Right hindlimb (tissue), 1 donor: ENCODE measurements at regions not wholly inside any gene's neighbourhood (a gene's known extent, or its start where the extent isn't known, plus 50 kb on each side); places are given as distances from the start of the nearest gene placed in this dataset.

Experiments used
- DNase-seq: peaks from one replicate; pipeline ENCODE4 v3.0.0-alpha.2; 2018

DNA sequence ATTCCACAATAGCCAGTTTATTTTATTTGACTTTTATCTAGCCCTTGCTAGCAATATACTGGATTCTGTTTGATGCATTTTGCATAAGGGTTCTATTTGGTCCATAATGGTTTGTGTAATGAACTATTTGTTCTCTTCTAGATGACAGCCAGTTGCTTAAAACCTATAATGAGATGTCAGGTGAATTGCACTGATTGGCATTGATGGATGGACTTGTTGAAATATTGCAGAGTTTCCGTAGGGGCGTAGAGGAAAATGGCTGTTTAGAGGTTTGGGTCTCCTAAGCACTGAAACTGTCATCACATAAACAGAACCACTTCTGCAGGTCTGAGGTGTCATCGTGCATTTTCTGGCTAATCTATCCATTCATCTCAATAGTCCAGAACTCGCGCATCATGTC is 124.9 kb upstream of the HDAC9 start:
- DNase-seq = no peak

DNA sequence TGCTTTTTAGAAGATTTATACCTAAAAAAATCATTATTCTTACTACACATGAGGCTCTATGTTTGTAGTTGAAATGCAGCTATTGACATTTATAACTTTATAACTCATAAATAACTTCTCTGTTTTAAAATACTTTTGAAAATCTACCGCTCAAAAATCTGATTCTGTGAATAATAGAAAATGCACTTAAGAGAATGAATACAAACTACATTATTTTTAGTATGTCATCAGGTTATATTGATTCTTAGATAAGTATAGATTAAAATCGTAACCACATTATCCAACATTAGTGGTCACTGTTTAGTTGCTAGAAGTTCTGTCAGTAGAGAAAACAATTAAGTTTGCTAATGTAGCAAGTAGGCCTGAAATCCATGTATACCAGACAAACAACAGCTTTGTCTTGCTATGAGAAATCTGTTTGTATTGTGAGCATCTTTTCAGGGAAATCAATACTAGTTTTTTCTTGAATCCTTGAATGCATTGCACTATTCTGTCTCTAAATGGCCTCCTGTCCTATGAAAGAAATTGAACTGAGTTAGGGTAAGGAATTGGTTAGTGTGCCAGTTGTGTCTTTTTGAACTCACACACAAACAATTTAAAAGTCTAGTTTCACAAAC is 116.5 kb upstream of the HDAC9 start:
- DNase-seq = no peak

GRCh38 chr7:18384491-18385143 is 110.9 kb upstream of the HDAC9 start:
- no peak for DNase-seq

GRCh38 chr7:18386607-18387006 is 108.9 kb upstream of the HDAC9 start:
- DNase-seq = no peak

GRCh38 chr7:18387191-18387735 is 108.3 kb upstream of the HDAC9 start:
- DNase-seq = no peak

GRCh38 chr7:18390535-18390907 is 105.0 kb upstream of the HDAC9 start:
- DNase-seq = no peak

- DNase-seq = no peak
Measured at GRCh38 chr7:18393465-18394118, 102.0 kb upstream of the HDAC9 start.

GRCh38 chr7:18395868-18396267 is 99.7 kb upstream of the HDAC9 start:
- no peak for DNase-seq

DNA sequence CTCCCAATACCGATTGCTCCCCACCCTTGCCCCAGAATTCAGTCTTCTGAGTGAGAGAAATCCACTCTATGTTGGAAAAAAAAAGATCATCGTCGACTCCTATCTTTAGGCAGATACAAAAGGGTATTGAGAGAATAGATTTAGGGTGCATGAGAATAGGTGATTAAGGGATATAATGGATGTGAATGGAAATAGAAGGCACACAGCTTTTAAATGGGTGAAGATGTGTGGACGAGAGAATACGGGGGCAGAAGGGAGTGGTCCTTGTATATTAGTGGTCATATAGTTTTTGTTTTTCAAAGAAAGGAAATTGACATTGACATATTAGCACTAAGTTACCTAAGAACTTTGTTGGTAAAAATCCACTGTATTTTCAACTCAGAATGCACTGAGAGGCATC is 98.6 kb upstream of the HDAC9 start:
- DNase-seq = no peak

GRCh38 chr7:18399436-18400235 is 95.9 kb upstream of the HDAC9 start:
- no peak for DNase-seq

- DNase-seq = no peak
Measured at GRCh38 chr7:18400275-18400674, 95.3 kb upstream of the HDAC9 start.

- DNase-seq = no peak
Measured at GRCh38 chr7:18400726-18401125, 94.8 kb upstream of the HDAC9 start.

DNA sequence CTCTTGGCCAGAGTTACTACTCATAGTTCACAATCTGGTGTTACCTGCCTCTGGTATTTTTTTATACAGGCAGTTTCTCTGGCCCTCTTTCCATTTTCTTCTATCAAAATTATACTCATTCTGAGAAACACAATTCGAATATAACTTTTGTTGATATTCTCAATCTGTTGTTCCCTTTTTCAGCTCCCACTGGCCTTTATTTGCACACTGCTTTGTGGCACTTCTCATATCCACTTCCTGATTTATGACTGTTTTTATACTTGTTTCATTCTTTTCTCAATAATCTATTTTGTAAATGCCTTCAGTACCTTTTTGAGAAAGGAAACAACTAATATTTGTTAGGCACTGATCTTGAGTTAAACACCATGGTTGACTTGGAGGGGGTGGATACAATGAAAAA is 93.8 kb upstream of the HDAC9 start:
- DNase-seq = no peak

GRCh38 chr7:18402488-18403183 is 92.9 kb upstream of the HDAC9 start:
- no peak for DNase-seq

- DNase-seq = no peak
Measured at GRCh38 chr7:18405726-18406125, 89.8 kb upstream of the HDAC9 start.

DNA sequence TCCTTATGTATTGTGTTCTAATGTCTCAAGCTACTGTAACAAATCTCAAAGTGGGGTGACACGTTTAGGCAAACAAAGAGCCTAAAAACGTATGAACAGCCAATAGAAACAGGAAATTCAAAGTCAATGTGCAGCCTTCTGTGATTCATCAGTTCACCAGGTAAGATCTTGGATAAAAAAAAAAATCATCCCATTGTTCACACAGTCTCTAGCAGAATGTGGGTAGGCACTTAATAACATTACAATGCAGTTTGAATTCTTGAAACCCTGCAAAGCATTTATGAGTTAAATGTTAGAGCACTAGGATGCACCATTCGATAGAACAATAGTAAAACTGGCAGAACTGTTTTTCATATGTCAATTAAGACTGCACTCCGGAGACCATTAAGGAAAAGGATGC is 88.2 kb upstream of the HDAC9 start:
- DNase-seq = no peak

- DNase-seq = no peak
Measured at GRCh38 chr7:18408461-18408860, 87.1 kb upstream of the HDAC9 start.

- no peak for DNase-seq
Measured at GRCh38 chr7:18408868-18409267, 86.7 kb upstream of the HDAC9 start.

- DNase-seq = no peak
Measured at GRCh38 chr7:18413447-18413846, 82.1 kb upstream of the HDAC9 start.

GRCh38 chr7:18414885-18415284 is 80.7 kb upstream of the HDAC9 start:
- DNase-seq = no peak

- no peak for DNase-seq
Measured at GRCh38 chr7:18416988-18417387, 78.6 kb upstream of the HDAC9 start.

DNA sequence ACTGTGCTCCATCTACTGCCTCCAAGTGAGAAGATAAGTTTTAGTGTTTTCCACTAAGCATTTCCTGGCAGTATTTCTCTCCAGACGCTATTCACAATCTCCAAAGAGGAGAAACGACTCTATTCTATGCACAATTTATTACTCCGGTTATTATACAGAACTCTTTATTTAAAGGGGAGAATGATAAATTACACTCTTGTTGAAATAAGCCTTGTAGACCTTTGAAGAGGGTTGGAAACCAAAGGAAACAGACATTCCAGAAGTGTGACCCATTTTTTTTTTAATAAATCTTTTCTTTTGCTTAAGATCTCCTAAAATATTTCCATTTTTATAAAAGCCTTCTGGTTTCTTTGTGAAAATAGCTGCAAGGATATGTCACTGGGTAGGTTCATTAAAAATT is 76.1 kb upstream of the HDAC9 start:
- no peak for DNase-seq

- DNase-seq = no peak
Measured at GRCh38 chr7:18420108-18420507, 75.4 kb upstream of the HDAC9 start.
